ENCODE measurements at regions not wholly inside any gene's neighbourhood (a gene's known extent, or its start where the extent isn't known, plus 50 kb on each side); places are given as distances from the start of the nearest gene placed in this dataset.

DNA sequence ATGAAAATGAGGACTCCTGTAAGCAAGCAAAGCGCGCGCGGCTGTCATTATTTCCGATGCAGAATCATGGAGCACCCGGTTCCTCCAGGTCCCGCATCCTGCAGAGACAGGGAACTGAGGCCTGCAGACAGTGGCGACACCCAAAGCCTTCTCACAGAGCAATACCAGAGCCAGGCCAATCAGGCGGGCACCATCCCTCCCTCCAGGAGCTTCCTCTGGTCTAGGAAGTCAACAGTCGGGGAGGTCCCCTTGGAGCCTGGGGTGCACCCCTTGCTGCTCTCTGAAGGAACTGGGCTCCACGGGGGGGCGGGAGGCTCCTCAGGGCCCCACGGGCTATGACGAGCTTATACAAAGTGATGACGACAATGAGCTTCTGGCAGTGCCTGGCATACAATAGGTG is 60.3 kb upstream of the HPCAL1 start:
- no peak overlapping the region for H3K4me3 ChIP-seq (ENCODE audit: insufficient read depth, low read length, poor library complexity, severe bottlenecking)
- H3F3A ChIP-seq (ENCODE audit: insufficient read depth), result no peaks in the 10 kb centered on the region
- no peaks in the 10 kb centered on the region for H3K27me3 ChIP-seq (ENCODE audit: low read length)
- H3K9ac ChIP-seq (ENCODE audit: low read length), result no peak overlapping the region
- no peak overlapping the region for H3K27ac ChIP-seq (ENCODE audit: low read depth, low read length)
- no peaks in the 10 kb centered on the region for H4K20me1 ChIP-seq (ENCODE audit: low read depth, low read length)
- no peaks in the 10 kb centered on the region for H3K9me2 ChIP-seq (replicated peaks; ENCODE audit: insufficient read depth, low read length)
- no peak overlapping the region for H3K4me2 ChIP-seq (ENCODE audit: low read depth, low read length, poor library complexity, severe bottlenecking)
- no peak for TF ChIP-seq CTCF (IDR thresholded peaks at IDR 0.05; ENCODE audit: insufficient read depth, low read length, poor library complexity, severe bottlenecking)
- no peak for TF ChIP-seq EZH2phosphoT487 (conservative IDR thresholded peaks at IDR 0.05; ENCODE audit: low read length)
- no peak overlapping the region for H2AFZ ChIP-seq (ENCODE audit: low read depth, low read length, severe bottlenecking)
- H3K9me3 ChIP-seq (ENCODE audit: insufficient read depth, low read length), result no peaks in the 10 kb centered on the region
- H3K79me2 ChIP-seq (ENCODE audit: insufficient read depth, low read length), result no peaks in the 10 kb centered on the region
- no peaks in the 10 kb centered on the region for H3K36me3 ChIP-seq (ENCODE audit: low read length)

DNA sequence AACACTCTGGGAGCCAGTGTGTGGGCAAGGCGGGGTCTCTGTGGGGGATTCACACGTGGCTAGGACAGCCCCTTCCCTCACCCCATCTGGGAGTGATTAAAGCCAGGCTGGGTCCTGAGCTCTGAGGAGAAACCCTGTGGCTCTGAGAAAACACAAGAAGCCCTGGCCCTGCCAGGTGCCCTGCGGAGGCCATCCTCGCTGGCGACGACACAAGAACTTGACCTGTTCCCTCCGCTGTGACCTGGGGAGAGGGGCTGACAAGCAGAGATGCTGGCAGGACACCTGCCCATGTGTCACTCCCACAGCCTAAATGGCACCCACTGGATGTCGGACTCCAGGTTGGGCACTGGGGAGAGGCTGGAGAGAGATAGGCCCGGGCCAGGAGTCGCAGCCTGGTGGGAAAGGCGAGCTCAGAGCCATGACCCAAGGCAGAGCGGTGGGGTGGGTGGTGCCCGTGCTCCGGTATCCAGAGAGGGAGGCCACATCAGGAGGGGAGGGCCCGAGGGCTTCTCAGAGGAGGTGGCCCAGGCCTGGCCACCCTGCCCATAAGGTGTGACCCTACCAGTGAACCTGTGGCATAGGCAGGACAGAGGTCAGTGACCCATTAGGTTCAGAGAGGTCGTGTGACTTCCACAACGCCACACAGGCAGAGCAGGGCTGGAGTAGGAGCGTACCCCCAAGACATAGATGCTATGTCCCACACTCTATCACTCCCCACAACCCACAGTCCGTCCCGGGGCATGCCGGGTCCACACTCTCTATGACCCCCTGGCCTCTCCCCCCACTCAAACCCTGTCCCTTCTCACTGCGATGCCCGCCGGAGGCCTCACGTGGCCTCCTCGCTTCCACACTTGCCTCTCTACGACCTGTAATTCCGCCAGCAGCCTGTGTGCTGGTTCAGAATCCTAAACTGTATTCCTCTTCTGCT is 59.4 kb upstream of the HPCAL1 start:
- TF ChIP-seq CTCF (IDR thresholded peaks at IDR 0.05; ENCODE audit: insufficient read depth, low read length, poor library complexity, severe bottlenecking) (no peak), EZH2phosphoT487 (conservative IDR thresholded peaks at IDR 0.05; ENCODE audit: low read length) (no peak)
- no peaks in the 10 kb centered on the region for H3K36me3 ChIP-seq (ENCODE audit: low read length)
- H3K9me3 ChIP-seq (ENCODE audit: insufficient read depth, low read length), result no peaks in the 10 kb centered on the region
- no peaks in the 10 kb centered on the region for H3F3A ChIP-seq (ENCODE audit: insufficient read depth)
- H3K27me3 ChIP-seq (ENCODE audit: low read length), result no peaks in the 10 kb centered on the region
- no peak overlapping the region for H3K27ac ChIP-seq (ENCODE audit: low read depth, low read length)
- H3K4me2 ChIP-seq (ENCODE audit: low read depth, low read length, poor library complexity, severe bottlenecking), result no peak overlapping the region
- no peaks in the 10 kb centered on the region for H4K20me1 ChIP-seq (ENCODE audit: low read depth, low read length)
- H3K9ac ChIP-seq (ENCODE audit: low read length), result no peak overlapping the region
- no peaks in the 10 kb centered on the region for H3K9me2 ChIP-seq (replicated peaks; ENCODE audit: insufficient read depth, low read length)
- no peak overlapping the region for H3K4me3 ChIP-seq (ENCODE audit: insufficient read depth, low read length, poor library complexity, severe bottlenecking)
- no peak overlapping the region for H2AFZ ChIP-seq (ENCODE audit: low read depth, low read length, severe bottlenecking)
- H3K79me2 ChIP-seq (ENCODE audit: insufficient read depth, low read length), result no peaks in the 10 kb centered on the region

DNA sequence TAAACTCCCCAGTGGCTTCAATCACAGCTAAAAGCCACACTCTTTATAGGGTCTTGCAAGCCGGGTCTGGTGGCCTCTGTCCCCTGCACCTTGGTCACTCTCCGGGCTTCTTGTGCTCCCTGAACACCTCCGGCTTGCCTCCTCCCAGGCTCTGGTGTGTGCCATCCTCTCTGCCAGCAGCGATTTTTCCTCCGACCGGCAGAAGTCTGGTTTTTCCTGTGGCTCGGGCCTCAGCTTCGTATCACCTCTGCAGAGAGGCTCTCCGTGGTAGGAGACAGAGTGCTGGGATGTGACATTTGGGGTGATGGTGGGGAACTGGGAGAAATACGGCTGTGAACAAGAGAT is 58.8 kb upstream of the HPCAL1 start:
- TF ChIP-seq CTCF (IDR thresholded peaks at IDR 0.05; ENCODE audit: insufficient read depth, low read length, poor library complexity, severe bottlenecking), result no peak
- TF ChIP-seq EZH2phosphoT487 (conservative IDR thresholded peaks at IDR 0.05; ENCODE audit: low read length), result no peak
- H3K36me3 ChIP-seq (ENCODE audit: low read length), result no peaks in the 10 kb centered on the region
- H2AFZ ChIP-seq (ENCODE audit: low read depth, low read length, severe bottlenecking), result no peak overlapping the region
- H3K4me3 ChIP-seq (ENCODE audit: insufficient read depth, low read length, poor library complexity, severe bottlenecking), result no peak overlapping the region
- no peaks in the 10 kb centered on the region for H3K79me2 ChIP-seq (ENCODE audit: insufficient read depth, low read length)
- no peaks in the 10 kb centered on the region for H3K9me2 ChIP-seq (replicated peaks; ENCODE audit: insufficient read depth, low read length)
- H3K4me2 ChIP-seq (ENCODE audit: low read depth, low read length, poor library complexity, severe bottlenecking), result no peak overlapping the region
- no peaks in the 10 kb centered on the region for H3K9me3 ChIP-seq (ENCODE audit: insufficient read depth, low read length)
- H3K27ac ChIP-seq (ENCODE audit: low read depth, low read length), result no peak overlapping the region
- H3K27me3 ChIP-seq (ENCODE audit: low read length), result 0 out of 2 replicates have a peak, but pooled peaks cover 3% of the 10 kb centered on the region
- no peaks in the 10 kb centered on the region for H4K20me1 ChIP-seq (ENCODE audit: low read depth, low read length)
- no peak overlapping the region for H3K9ac ChIP-seq (ENCODE audit: low read length)
- no peaks in the 10 kb centered on the region for H3F3A ChIP-seq (ENCODE audit: insufficient read depth)

All from SU-DHL-6 (cell line).